Ammon's horn (tissue), 1 donor: ENCODE measurements at regions not wholly inside any gene's neighbourhood (a gene's known extent, or its start where the extent isn't known, plus 50 kb on each side); places are given as distances from the start of the nearest gene placed in this dataset.
"Not testable (repeated sequence)": the region's sequence is repeated elsewhere in the genome, so short reads cannot be mapped to it uniquely, and the experiment has no call there.

Experiments
- DNase-seq: peaks from one replicate; pipeline ENCODE4 v3.0.0-alpha.2; 2016; ENCODE audit warnings: low spot score

GRCh38 chr12:58727521-58727920 is 192.8 kb downstream of the LRIG3 start:
- no peak for DNase-seq

GRCh38 chr12:58728397-58728796 is 191.9 kb downstream of the LRIG3 start:
- no peak for DNase-seq

- no peak for DNase-seq
These were observed 189.2 kb downstream of the LRIG3 start for GRCh38 chr12:58731096-58731495.

- no peak for DNase-seq
These were observed 187.4 kb downstream of the LRIG3 start for GRCh38 chr12:58732894-58733293.

GRCh38 chr12:58741226-58741625 is 179.1 kb downstream of the LRIG3 start:
- DNase-seq: no peak

GRCh38 chr12:58745348-58746125 is 174.8 kb downstream of the LRIG3 start:
- DNase-seq: no peak

DNA sequence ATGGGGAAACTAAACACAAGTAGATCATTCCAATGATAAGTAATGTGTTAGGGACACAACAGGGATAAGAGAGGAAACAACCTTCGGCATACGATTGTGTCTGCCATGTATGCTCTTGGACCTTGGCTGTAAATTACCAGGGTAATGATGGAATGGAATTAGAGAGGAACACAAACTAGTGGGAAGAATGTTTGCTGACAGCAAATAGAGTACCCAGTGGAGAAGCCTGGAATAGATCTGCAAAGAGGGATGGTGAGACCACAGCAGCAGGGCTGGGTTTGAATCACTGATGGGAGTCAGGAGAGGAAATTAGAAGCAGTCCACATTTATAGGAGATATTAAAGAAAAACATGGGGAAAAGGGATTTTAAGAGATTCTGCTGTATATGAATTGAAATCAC is 172.8 kb downstream of the LRIG3 start:
- DNase-seq: no peak

DNA sequence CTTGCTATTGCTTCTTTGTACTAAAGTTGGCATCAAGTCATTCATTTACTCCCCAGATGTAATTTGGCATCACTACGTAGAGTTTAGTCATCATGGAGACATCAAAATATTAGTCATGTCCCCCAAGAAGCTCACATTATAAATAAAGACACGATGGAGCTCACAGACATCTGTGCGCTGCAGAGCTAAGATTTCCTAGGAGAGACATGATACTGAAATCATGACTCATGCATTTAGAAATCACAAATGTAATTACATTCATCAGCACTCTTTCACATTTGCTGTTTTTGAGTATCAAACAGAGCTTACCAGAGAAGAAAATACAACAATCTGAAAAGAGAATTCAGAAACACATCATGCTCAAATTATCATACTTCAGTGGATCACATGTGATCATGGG is 169.8 kb downstream of the LRIG3 start:
- DNase-seq: peak; percentile 24

GRCh38 chr12:58757422-58757821 is 162.9 kb downstream of the LRIG3 start:
- DNase-seq: no peak

- not testable (repeated sequence) for DNase-seq
These were observed 160.6 kb downstream of the LRIG3 start for GRCh38 chr12:58759745-58760144.

DNA sequence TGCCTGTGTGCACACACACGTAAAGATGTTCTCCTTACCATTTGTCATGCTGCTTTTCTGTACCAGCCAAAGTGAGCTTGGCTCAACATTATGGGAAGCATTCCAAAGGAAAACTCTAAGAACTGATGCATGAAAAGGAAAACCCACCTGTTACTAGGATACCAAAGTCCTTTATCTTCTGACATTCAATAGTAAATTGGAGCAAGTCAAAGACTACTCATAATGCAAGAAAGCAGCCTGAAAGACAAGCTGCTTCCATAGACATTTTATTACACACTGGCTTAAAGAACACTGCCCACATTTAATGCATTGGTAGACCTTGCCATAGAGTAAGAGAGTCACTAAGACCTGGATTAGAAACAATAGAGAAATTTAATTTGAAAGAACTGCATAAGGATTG is 159.0 kb downstream of the LRIG3 start:
- peak; percentile 7 for DNase-seq

- no peak for DNase-seq
These were observed 156.0 kb downstream of the LRIG3 start for GRCh38 chr12:58764100-58764953.

- no peak for DNase-seq
These were observed 155.2 kb downstream of the LRIG3 start for GRCh38 chr12:58765076-58765475.

DNA sequence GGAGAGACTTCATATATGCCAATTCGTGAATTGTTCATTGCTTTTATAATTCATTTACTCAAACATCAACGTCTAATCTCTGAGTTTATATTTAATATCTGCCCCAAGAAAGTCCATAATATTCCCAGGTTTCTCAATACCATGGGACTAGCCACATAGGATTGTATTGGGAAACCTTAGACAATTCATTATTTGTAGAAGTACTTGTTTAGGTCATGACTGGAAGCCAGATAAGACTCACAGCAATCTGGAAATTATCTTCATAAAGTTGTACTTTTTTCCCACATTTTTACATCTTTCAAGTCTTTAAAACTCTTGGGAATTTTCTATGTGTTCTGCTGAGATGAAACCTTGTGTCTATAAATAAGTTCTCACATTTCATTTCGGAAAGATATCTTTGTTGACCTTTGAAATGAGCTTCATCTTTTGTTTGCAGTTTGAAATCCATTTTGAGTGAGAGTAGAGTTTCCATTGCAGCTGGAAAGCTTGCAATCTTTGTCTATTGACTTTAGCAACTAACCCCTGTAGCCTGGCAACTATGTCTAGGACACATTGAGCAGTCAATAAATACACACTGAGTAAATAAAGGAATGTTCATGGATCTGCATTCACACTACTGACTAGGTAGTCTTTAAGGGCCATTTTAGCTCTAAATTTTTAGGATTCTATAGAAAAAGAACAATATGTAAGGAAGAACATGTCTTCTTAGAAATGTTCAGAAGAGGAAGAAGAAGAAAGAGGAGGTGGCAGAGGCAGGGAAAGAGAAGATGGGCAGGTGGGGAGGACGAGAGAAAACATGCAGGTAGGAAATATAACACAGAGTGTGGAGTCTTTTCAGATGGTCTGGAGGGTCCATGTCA is 154.4 kb downstream of the LRIG3 start:
- DNase-seq: no peak

GRCh38 chr12:58766513-58766870 is 153.8 kb downstream of the LRIG3 start:
- no peak for DNase-seq

DNA sequence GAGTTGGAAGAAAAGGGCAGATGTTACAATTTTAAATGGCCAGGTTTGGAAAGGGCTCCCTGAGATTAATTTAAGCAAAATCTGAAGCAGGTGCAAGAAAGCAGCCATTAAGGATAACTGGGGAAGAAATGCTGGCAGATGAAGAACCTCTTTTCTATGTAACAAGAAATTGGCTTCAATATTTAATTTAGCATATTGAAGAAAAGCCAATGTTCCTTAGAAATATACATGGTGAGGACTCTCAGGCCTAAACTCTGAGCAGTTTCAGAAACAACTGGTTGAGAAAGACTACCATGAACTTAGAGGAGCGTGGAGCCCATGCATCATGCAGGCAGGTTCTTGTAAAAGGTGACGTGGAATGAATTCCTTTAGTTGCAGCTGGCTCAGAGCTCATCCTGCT is 152.8 kb downstream of the LRIG3 start:
- no peak for DNase-seq

- no peak for DNase-seq
These were observed 146.3 kb downstream of the LRIG3 start for GRCh38 chr12:58773986-58774385.

DNA sequence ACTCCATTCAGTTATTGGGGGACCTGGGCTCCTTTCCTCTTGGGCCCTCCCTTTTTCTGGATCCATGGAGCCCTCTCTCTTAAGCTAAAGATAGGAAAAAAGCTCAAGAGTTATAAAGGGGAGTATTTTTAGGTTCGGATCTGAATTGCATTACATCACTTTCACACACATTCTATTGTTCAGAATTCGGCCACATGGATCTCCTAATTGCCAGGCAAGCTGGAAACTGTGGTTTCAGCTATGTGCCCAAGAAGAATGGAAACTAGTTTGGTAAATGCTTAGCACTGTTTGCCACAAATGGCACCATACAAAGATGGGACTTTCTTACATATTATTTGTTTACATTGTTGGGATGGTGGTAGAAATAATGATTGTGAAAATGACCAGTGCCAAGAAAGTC is 145.6 kb downstream of the LRIG3 start:
- DNase-seq: no peak

- DNase-seq: no peak
These were observed 144.9 kb downstream of the LRIG3 start for GRCh38 chr12:58775396-58775795.

GRCh38 chr12:58776144-58776543 is 144.2 kb downstream of the LRIG3 start:
- peak; percentile 7 for DNase-seq

DNA sequence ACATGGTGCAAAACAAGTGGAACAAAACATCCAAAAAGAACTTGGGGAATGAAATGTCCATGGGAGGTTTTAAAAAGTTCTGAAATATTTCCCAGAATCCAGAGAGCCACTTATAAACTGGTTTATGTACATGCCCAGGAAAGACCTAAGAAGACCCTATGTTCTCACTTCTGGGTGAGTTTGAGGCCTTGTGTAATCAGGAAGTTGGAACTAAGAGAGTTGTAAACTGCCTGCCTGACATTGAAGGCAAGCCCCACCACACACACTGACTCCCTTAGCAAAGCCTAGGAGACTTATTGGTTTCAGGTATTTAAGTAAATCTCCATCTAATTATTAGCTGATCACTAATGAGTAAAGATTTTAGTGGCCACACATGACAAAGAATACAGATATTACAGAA is 142.5 kb downstream of the LRIG3 start:
- no peak for DNase-seq

DNA sequence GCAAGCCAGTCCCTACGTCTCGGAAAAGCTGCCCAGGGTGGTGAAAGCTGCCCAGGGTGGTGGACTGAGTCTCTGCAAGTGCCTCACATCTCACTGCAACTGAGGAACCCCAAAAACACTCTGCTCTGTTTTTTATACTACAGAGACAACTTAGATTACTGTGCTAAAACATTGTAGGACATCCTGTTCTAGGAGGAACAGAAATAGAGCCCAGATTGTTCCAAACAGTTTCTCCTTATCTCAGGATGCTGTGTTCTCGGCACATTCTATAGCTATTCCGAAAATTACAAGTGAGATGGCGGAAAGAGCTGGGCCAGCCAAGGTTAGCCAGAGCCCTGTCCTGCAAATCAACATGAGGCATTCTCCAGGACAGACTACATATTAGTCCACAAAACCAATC is 138.7 kb downstream of the LRIG3 start:
- no peak for DNase-seq
